COR-L47 (cell line): ENCODE measurements at regions not wholly inside any gene's neighbourhood (a gene's known extent, or its start where the extent isn't known, plus 50 kb on each side); places are given as distances from the start of the nearest gene placed in this dataset.

Experiments used
- DNase-seq: peaks from one replicate; lab custom pipeline; 2025; lab: John Stamatoyannopoulos, UW

DNA sequence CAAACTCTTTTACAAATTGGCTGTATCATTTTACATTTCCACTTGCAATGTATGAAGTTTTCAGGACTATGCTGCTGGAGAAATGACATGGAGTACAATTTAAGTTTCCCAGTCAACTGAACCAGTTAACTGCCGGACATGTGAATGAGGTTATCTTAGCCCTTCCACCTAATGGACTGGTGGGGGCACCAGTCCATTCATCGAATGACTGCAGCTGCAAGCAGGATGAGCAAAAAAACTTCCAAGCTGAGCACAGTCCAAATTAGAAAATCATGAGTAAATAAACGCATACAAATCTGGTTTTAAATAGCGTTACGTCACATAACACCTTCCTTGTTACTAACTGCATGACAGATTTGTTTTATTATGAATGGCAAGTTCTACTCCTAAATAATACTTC is 1131.5 kb downstream of the PCDH18 start:
- no peak for DNase-seq

DNA sequence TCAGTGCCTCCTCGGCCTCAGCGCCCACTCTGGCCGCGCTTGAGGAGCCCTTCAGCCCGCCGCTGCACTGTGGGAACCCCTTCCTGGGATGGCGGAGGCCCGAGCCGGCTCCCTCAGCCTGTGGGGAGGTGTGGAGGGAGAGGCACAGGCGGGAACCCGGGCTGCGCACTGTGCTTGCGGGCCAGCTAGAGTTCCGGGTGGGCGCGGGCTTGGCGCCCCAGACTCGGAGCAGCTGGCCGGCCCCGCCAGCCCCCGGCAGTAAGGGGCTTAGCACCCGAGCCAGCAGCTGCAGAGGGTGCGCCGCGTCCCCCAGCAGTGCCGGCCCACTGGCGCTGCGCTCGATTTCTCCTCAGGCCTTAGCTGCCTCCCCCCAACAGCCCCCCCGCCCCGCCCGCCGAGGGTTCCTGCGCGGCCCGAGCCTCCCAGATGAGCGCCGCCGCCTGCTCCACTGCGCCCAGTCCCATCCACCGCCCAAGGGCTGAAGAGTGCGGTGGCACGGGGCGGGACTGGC is 1137.0 kb downstream of the PCDH18 start:
- no peak for DNase-seq

DNA sequence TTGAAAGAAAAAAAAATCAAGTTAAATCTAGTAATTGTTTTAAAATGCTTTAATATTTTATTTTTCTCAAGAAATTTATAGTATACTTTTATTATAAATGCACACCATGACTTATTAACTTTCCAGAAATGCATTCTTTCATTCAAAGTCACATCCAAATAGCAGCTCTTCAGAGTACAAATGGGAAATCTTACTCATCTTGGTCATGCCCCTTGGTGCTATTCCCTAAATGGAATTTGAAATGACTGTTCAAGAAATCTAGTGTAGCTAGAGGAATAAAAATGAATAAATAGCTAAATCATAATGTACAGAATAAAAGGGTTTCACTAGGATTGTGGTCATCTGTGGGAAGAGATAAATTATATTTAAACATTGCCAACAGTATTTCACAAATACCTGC is 1139.7 kb downstream of the PCDH18 start:
- no peak for DNase-seq

DNA sequence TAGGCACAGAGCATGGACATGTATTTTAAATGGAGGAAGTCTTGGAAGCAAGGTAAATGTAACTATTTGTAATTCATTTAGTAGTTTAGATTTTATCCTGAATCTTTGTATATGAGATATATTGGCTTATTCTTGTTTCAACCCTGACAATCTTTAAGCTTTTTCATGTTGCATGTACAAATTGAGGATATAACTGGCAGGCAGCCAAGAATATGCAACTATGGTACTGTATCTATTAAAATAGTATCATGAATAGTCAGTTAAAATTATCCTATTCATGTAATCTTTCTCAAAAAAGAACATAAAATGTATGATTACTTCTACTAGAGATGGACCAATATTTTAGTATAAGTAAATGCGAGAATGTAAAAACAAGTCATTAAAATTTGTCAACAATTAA is 1141.5 kb downstream of the PCDH18 start:
- no peak for DNase-seq

DNA sequence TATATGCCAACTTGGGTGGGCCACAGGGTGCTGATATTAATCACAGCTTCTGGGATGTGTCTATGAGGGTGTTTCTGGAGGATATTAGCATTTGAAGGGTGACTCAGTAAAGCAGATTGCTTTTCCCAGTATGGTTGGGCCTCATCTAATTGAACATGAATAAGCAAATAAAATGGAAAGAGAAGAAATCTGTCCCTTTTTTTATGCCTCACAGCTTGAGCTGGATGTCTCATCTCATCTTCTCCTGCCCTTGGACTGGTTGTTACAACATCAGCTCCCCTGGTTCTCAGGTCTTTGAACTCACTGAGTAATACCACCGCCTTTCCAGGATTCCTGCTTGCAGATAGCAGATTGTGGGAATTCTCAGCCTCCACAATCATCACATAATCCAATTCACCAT is 1149.2 kb downstream of the PCDH18 start:
- DNase-seq: no peak

DNA sequence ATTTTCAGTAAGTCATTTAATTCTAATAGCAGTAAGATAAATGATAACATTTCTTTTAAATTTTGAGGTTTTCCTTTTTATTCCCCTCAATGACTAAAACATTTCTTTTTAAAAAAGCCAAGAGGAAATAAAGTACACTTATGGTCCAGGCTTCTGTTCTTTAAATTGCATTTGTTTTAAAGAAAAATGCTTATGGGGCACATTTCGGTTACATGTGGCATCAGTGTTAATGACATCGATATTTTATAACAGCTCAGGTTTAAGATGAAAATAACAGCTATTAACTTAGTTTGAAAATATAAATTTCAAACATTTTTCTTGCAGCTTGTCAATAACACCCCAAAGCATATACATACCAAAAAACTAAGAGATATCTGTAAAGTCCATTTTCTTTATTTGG is 1161.1 kb downstream of the PCDH18 start:
- DNase-seq: no peak

DNA sequence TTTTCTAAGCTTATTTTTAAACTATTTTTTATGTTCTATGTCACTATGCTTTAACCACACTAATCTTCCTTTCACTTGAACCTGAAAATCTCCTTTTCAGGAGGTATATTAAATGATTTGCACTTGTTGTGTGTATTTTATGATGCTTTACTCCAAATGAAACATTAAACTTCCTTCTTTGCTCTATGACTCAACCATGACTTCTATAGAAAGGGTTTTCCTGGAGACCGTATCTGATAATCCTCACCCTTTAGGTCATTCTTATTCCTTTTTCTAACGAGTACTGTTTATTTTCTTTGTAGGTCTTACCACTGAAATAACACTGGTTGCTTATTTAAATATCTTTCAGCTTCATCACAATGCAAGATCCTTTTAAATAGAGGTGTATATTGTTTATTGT is 1163.2 kb downstream of the PCDH18 start:
- DNase-seq: no peak

DNA sequence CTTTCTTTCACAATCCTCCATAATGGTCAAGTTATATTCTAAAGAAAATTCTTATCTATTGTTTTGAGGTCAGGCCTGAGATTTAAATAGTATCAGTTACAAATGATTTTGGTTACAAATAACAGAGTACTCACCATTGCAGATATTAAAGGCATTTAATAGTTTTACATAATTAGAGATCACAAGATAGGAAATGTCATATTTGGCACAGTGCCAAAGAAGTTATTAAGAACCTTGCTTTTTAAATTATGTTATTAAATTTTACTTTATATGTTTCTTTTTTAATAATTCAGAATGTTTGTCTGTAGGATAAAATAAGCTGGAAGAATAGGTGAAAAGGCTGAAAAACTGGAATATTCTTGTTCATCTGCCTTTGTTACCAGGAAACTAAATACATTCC is 1174.7 kb downstream of the PCDH18 start:
- no peak for DNase-seq

DNA sequence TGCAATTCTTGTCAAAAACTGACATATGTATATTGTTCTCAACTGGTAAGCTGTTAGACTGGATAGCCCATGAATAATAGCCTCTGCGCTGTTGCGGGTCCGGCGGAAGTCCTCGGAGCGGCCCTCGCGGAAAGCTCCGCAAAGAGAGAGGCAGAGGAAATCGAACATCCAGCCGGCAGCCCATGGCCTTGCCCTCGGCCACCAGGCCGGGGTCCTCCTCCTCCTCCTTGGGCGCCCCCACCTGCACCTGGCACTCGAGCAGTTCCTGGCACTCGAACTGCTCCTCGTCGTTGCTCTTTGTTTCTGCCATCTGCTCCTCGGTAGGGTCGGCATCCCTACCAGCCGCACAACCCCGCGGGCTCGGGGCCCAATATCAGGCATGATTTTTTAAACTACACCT is 1176.3 kb downstream of the PCDH18 start:
- no peak for DNase-seq

DNA sequence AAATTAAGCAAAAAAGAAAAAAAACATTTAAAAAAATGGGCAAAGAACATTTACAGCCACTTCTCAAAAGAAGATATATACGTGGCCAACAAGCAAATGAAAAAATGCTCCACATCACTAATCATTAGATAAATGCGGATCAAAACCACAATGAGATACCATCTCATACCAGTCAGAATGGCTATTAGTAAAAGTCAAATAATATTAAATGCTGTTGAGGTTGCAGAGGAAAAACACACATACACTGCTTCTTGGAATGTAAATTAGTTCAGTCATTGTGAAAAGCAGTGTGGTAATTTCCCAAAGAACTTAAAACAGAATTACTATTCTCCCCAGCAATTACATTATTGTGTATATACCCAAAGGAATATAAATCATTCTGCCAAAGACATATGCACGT is 1189.0 kb downstream of the PCDH18 start:
- no peak for DNase-seq

DNA sequence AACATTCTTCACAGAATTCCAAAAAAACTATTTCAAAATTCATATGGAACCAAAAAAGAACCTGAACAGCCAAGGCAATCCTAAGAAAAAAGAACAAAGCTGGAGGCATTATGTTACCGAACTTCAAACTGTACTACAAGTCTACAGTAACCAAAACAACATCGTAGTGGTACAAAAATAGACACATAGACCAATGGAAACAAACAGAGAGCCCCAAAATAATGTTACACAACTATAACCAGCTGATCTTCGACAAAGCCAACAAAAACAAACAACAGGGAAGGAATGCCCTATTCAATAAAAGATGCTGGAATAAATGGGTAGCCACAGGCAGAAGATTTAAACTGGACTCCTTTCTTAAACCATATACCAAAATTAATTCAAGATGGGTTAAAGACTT is 1189.6 kb downstream of the PCDH18 start:
- DNase-seq: no peak

DNA sequence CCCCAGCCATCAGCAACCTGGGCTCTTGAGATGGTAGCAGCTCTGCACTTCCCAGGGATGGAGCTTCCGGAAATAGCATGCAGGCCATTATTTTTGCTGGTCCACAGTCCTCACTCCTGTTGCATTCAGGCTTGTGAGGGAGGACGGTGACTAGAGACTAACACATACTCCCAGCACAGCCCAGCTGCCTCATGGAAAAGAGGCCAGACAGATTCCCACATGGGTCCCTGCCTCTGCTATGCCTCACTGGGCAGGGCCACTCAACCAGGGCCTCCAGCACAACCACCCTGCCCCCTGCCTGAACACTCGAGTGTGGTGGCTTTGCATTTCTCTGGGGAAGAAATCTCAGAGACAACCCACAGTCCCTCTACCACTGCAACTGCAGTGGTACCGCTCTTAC is 1195.1 kb downstream of the PCDH18 start:
- no peak for DNase-seq

DNA sequence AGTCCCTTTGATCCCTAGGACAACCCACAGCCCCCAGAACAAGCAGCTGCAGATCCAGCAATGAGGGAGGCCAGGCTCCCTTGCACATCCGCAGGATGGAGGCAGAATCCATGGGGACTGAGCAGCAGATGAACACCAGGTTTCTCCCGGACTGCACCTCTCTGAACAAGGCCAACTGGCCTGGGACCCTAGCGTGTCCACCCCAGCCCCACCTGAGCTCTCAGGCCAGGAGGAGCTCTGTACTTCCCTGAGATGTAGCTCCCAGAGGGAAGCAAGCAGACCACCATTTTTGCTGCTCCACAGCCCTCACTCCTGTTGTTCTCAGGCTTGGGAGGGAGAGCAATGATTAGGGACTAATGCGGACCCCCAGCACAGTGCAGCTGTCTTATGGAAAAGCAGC is 1195.8 kb downstream of the PCDH18 start:
- no peak for DNase-seq

DNA sequence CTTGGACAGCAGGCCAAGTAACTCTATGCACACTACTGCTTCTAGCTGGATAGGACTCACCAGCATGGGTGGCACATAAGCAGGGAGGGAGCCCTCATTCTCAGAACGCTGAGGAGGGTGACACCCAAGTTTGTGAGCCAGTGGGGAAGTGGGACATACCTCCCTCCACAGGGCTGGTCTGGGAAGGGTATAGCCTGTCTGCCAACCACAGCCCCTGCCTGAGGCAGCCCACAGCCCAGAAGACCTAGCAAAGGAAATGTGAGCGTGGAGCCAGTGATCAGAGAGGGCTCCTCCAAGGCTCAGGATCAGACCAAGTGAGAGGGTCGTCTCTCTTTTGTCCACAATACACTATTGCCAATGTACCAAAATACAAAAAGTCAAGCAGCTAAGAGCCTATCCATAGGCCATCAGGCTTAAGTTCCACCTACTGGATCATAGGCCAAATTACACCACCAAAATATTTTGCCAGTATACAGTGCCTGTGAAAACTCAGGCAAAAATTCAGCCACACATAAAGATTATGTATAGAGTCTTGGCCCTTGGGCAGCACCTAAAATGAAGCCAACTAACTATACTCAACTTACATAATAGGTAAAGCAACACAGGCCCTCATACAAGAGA is 1203.1 kb downstream of the PCDH18 start:
- DNase-seq: no peak

DNA sequence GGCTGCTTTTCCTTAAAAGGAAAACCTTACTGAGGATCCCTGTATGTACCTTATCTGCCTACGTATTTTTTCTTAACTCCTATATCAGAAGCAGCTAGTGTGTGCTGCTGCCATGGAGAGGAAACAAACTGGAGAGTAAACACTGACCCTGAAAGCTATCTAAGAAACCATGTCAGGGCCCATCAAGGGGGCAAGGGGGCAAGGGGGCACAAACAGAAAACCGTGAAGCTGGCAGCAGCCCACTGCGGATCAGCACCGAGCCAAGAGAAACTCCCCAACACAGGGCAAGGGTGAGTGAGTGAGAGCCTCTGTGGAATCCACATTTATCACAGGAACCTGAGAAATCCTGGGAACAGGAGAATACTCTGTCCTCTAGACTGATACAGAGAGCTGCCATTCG is 1204.2 kb downstream of the PCDH18 start:
- no peak for DNase-seq

DNA sequence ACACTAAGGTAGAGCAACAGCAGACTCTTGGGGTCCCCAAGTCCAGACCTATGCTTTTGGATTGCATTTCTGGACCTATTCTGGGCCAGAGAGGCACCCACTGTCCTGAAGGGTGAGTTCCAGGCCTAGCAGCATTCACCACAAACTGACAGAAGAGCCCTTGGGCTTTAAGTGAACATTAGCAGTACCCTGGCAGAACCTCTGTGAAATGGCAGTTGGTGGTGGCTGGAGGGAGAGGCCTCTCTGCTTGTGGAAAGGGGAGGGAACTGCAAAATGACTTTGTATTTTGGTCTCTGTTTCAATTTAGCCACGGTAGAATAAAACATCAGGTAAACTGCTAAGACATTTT is 1211.9 kb downstream of the PCDH18 start:
- DNase-seq: no peak

DNA sequence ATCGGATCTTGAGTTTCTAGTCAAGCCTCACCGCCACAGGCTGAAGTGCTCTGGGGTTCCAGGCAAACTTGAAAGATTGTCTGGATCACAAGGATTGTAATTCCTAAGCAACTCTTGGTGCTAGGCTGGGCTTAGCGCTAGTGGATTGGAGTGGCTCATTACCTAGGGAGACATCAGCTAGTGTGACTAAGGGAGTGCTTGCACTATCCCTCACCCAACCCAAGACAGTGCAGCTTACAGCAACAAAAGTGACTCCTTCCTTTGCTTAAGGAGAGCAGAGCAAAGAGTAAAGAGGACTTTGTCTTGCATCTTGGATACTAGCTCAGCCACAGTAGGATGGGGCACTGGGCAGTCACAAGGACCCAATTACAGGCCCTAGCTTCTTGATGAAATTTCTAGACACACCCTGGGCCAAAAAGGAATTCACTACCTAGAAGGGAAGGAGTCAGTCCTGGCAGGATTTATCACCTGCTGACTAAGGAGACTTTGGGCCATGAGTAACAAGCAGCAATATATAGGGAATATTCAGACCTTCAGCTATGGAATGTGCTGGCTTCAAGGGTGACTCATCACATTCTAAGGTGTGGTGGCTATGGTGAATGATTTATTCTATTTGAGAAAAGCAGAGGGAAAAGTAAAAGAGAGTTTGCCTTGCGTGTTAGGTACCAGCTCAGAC is 1212.4 kb downstream of the PCDH18 start:
- DNase-seq: no peak

DNA sequence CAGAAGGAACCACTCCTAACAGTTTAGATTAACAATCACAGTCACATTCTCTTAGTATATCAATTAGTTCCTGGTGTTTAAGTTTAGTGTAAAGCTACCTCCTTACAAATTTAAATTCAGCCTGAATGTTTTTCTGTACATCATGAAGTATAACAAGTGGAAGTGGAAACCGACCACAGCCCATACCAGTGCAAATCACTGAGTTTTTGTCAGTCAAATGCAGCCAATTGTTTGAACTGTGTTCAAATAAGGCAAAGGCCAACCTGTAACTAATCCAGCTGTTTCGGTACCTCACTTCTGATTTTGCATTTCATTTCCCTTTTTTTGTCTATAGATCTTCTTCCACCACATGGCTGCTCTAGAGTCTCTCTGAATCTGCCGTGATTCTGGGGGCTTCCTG is 1215.3 kb downstream of the PCDH18 start:
- no peak for DNase-seq

DNA sequence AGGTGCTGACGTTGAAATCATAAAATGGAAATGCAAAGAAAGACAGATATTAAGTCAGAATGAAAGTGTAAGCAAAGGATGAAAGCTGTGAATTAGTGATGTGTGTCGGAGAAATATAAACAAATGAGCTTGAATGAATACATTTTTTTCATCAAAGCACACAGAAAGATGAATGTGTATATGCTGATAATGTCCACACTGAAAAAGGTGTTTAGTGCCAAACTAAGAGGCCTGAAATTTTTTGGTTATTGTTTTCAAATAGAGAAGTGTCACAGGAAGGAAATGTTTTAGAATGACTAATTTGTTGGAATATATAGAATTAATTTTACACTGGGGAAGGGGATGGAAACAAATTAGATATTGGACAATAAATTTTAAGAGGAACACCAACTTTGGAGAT is 1217.6 kb downstream of the PCDH18 start:
- DNase-seq: no peak

DNA sequence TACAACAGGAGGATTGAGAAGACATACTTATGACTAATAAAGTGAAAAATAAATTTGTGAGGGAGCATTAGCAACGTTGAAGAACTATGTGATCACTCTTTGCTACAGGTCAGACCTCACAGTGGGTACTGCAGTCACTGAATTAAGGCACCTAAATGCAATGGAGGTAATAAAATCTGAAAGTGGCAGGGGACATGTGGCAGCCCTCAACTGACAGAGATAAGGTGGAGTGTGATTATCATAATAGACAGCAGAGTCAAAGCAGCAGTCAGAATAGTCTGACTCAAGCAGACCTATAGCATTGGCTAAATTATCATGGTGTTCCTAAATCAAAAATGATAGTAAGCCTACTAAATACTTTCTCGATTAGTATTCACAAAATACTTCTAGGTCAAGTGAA is 1220.5 kb downstream of the PCDH18 start:
- no peak for DNase-seq

DNA sequence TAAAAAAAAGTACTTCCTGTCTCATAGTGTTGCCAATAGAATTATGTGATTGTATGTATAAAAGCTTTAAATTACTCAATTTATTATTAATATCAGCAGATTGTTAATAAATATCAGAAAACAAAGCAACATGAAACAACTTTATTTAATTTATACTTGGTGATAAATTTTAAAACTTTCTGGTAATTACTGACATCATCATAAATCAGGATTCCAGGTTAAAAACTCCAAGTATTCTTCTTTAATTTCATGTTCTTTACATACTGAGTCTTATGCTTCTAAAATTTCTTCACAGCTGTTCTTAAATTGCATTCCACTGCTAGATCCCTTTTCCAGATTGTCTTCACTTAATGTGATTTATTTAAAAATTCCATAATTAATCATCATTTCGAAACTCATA is 1224.5 kb downstream of the PCDH18 start:
- no peak for DNase-seq

DNA sequence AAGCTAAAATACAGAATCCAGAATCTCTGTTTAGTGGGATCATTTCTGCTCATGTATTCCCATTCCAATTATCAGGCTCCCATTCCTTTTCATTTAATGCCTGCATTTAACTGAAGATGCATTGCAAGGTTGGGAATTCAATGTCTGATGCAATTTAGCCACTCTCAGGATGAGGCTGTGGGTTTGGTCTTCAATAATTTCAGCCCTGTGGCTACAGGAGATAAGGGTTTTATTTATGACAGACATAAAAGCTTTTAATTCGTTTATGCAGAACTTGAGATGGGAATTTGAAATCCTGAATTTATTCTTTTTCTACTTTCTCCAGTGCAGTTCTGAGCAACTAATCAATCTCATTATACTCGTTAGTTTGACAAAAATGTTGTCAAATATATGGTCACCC is 1225.9 kb downstream of the PCDH18 start:
- no peak for DNase-seq

DNA sequence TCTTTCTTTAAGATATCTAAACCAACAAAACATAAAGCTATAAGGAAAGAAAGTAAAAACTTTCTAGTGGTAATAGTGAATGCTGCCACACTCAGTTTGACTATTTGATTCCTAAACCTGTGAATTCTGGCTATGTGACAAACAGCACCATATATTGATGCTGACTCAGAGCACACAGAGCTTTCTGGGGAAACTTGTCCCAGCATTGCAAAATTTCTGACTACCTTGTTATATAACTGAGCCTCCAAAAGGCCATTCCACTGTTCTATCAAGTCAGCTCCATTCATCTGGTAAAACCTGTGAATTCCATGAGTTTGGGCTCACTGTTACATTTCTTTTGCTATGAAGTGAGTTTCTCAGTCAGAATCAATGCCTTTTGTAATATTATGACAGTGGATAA is 1229.7 kb downstream of the PCDH18 start:
- DNase-seq: no peak
